HG03558 (cell line): ENCODE measurements at regions not wholly inside any gene's neighbourhood (a gene's known extent, or its start where the extent isn't known, plus 50 kb on each side); places are given as distances from the start of the nearest gene placed in this dataset.
"Not testable (repeated sequence)": the region's sequence is repeated elsewhere in the genome, so short reads cannot be mapped to it uniquely, and the experiment has no call there.

ENCODE experiments used
- ATAC-seq: cut with Tn5 transposase; IDR thresholded peaks from one replicate; pipeline ENCODE4 v1.9.1; 2021; ENCODE audit warnings: moderate number of reproducible peaks; ENCODE audit not compliant: unreplicated experiment; ENCODE audit errors: extremely low read depth

DNA sequence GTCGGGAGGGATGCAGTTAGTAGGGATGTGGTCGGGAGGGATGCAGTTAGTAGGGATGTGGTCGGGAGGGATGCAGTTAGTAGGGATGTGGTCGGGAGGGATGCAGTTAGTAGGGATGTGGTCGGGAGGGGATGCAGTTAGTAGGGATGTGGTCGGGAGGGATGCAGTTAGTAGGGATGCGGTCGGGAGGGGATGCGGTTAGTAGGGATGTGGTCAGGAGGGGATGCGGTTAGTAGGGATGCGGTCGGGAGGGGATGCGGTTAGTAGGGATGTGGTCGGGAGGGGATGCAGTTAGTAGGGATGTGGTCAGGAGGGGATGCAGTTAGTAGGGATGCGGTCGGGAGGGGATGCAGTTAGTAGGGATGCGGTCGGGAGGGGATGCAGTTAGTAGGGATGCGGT is 96.2 kb downstream of the BDH1 start:
- ATAC-seq = not testable (repeated sequence)

DNA sequence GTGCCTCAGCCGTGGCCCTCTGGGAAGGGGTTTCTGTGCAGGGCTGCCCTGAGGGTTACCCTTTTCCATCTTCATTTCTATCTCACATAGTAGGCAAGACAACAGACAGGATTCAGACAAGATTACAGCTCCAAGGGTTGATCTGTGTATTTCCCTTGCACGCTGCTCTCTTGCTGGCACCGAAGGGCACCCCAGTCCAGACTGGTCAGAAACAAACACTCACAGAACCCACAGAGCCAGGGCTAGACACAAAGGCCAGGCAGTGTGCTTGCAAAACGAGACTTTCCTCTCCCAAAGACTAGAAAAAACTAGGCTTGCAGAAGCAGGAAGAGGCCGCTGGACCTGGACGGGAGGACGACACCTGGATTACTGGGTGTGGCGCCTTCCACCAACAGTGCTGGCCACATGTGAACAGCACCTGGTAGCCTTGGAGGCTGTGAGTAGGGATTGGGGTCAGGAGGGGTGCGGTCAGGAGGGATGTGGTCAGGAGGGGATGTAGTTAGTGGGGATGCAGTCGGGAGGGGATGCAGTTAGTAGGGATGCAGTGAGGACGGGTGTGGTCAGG is 96.8 kb downstream of the BDH1 start:
- ATAC-seq = no peak

DNA sequence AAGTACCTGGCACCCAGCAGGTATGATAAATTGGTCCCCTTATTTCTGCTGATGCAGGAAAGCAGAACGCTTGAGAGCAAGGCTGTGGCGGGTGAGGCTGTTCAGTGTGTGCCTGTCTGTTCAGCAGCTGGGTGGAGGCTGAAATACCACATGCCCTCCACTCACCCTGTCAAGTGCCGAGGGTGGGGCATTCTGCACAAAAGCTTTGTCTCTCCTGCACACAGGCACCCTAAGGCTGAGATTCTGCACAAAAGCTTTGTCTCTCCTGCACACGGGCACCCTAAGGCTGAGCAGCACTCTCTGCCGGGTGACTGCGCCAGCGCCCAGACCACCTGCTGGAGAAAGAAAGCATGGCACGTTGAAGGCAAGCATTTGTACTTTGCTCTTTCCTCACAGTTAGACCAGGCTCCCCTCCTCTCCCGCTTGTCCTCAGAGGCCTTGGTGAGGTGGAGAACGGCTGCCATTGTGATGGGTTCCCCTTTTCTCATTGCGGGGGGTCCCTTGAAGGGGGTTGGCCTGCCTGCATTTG is 97.5 kb downstream of the BDH1 start:
- no peak for ATAC-seq

GRCh38 chr3:197456261-197457091 is 99.3 kb downstream of the BDH1 start:
- ATAC-seq = no peak

DNA sequence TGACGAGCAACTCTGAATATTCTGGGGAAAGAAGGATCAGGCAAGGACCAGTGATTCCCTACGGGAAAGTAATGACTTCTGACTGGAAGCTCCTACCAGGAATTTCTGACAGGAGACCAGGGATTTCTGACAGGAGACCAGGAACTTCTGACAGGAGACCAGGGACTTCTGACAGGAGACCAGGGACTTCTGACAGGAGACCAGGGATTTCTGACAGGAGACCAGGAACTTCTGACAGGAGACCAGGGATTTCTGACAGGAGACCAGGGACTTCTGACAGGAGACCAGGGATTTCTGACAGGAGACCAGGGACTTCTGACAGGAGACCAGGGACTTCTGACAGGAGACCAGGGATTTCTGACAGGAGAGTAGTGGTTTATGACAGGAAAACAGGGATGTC is 100.9 kb downstream of the BDH1 start:
- ATAC-seq = not testable (repeated sequence)

GRCh38 chr3:197454014-197454413 is 101.8 kb downstream of the BDH1 start:
- no peak for ATAC-seq

- no peak for ATAC-seq
Measured at GRCh38 chr3:197450810-197451209, 105.0 kb downstream of the BDH1 start.

DNA sequence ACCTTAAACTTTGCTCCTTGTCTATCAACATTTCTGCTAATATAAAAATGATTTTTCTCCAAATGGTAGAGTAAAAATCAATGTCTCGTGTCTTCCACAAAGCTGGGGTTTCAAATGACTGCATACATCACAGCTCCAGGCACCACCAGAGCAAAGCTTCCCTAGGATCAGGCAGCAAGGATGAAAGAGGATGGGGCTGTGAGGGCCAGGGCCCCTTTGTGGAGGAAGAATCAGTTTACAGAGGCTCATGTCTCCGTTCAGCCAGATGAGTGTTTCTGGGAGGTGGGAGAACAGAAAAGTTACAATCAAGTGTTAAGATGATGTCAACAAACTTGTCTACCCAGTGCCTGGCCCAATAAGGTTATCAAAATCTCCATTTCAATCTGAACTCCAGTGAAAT is 105.5 kb downstream of the BDH1 start:
- no peak for ATAC-seq

DNA sequence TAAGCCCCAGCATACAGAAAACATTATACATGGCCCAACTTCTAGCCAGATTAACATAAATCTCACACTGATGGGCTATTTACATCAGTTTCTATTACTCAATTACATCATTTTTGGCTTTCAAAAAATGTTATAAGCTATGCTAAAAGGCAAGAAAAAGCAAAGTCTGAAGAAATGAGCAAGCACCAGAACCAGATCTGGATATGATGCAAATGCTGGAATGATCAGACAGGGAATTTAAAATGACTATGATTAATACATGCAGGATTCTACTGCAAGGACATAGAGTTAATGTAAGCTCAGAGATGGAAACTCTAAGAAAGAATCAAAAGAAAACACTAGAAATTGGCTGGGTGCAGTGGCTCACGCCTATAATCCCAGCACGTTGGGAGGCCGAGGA is 106.6 kb downstream of the BDH1 start:
- ATAC-seq = not testable (repeated sequence)

DNA sequence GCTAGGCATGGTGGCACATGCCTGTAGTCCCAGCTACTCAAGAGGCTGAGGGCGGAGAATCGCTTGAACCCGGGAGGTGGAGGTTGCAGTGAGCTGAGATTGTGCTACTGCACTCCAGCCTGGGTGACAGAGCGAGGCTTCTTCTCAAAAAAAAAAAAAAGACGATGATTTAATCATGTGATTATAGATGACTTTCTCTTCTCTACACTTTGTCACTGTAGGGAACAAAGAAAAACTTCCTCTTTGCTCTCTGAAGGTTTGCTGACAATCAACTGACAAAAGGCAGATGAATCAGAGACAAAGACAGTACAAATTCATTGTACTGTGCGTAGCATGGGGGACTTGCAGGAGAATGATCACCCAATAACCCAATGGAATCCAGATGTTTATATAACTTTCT is 108.0 kb downstream of the BDH1 start:
- not testable (repeated sequence) for ATAC-seq

- no peak for ATAC-seq
Measured at GRCh38 chr3:197447057-197447456, 108.7 kb downstream of the BDH1 start.

- no peak for ATAC-seq
Measured at GRCh38 chr3:197446700-197447056, 109.1 kb downstream of the BDH1 start.

DNA sequence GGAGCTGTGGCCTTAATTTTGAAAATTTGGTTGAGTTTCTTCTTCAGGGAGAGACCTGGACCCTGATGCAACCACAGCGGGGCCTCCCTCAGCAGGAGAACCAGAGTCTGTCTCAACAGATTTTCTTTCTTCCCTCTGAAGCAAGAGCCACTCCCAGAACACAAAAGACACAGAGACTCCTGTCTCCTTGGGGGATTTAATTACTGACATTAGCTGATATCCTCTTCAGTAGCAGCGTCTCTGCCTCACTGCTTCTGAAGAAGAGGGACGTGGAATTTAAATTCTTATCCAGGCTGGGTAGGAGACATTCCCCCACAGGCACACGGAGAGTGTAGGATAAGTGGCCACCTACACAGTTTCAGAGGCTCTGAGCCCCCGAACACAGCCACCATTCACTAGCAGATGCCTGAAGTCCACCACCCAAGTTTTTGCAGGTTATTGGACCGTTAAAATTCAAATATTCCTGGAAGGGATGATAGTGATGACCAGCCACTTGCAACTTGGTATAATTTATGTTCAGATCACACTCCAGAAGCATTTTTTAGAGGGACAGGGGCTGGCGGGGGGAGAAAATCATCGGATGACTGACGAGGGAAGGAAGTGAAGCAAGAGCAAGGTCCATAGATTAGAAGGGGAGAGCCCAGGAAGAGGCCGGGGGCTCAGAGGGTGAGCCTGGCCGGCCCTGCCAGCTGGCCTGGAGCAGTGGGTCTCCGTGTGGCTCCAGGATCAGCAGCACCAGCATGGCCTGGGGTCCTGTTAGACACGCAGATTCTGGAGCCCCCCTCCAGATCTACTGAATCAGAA is 109.7 kb downstream of the BDH1 start:
- ATAC-seq = no peak

DNA sequence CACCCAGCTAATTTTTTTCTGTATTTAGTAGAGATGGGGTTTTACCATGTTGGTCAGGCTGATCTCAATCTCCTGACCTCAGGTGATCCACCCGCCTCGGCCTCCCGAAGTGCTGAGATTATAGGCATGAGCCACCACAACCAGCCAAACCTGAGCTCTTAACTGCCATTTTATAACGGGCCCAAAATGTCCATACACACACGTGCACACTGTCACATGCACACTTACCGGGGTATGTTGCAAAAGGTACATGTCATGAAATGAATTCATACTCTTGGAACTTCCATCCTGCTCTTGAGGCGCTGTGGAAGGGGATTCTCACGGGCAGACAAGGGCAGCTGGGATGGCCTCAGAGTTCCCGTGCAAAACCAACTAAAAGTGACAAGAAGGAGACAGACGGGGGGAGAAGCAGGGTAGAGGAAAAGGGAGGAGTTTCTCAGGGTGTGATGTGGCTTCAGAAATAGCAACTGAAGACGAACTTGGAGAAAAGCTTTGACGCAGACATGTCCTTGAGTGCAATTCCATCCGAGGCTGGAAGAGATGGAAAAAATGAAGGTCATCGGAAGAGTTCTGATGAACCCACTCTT is 110.9 kb downstream of the BDH1 start:
- ATAC-seq = no peak

DNA sequence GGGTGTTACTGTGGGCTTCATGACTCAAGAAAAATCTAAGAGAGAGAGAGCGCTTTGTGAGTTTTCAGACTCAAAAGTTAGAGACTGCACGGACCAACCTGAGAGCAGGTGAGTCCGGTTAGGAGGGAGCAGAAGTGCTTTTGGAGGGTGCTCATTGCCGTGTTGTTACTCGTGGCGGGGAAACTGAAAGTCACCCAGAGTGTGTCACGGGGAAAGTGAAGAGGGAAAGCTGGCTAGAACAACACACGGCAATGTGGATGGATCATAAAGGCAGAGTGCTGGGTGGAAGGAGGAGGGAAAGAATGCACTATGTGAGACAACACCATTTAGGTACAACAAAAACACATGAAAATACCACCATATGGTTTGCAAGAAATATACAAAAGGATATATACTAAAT is 112.3 kb downstream of the BDH1 start:
- ATAC-seq = no peak

DNA sequence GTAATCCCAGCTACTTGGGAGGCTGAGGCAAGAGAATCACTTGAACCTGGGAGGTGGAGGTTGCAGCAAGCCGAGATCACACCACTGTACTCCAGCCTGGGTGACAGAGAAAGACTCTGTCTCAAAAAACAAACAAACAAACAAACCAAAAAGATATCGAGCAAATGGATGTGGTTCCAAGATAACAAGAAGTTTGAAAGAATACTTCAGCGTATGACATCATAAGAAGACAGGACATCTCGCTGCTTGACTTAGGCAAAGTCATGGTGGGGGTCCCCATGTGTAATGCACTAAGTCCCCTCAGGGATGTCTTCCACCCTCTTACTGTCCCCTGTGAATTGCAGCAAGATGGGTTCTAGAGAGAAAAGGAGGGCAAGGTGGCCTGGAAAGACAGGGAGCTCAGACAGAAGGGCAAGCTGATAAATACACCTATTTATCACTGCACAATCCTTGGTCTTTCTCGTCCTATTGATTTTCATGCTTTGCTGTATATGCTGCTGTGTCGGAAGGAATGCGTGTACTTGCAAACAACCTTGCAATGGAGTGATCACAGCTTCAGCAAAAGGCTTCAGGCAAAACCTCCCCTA is 115.0 kb downstream of the BDH1 start:
- ATAC-seq = no peak

DNA sequence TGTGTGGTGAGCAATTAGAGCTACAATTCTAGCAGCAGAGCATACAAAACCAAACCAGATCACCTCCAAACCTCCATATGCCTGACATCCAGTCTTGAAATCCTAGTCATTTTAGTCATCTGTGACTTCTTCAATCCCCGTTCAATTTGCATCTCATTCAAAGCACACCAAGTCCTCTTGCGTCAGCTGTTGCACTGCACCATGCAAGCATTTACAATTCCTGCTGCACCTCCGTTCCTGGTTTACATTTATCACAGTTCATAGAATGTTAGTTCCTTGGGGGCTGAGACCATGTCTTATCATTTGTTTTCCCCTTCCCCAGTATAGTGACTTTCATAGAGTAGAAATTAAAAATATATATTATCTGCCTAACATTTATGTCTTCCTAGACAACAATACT is 116.9 kb downstream of the BDH1 start:
- no peak for ATAC-seq

DNA sequence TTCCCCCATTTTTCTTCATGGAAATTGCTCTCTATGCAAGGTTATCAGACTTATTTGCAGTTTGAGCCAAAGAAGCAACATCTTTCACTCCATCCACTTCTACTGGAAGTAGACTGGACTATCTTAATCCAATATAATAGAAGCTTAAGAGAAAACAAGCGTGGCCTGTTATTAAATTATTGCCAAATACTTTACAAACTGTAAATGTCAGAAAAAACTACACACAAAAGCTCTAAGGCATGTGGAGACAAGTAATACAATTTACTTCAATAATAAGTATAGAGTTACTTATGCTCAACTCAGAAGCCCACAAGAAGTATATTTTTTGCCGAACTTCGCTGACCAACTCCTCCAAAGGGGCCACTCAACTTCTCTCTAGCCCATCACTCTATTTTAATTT is 120.3 kb downstream of the BDH1 start:
- no peak for ATAC-seq

GRCh38 chr3:197434830-197435229 is 120.9 kb downstream of the BDH1 start:
- no peak for ATAC-seq

- ATAC-seq = no peak
Measured at GRCh38 chr3:197432384-197433127, 123.2 kb downstream of the BDH1 start.
